GM23338 (cell line): ENCODE measurements at regions not wholly inside any gene's neighbourhood (a gene's known extent, or its start where the extent isn't known, plus 50 kb on each side); places are given as distances from the start of the nearest gene placed in this dataset.

Experiments used
- ATAC-seq: fragments of 200-7000 bp; cut with Tn5 transposase; 3 replicates; pipeline ENCODE4 v1.9.1; 2020
- DNase-seq: peaks from one replicate; pipeline ENCODE4 v3.0.0-alpha.2; 2015; ENCODE audit warnings: low spot score
- H2AFZ ChIP-seq: fragments of 200-600 bp; sonication (generic); 2 replicates; pipeline ENCODE4 v1.8.0; 2016; ENCODE audit warnings: antibody characterized with exemption, mild to moderate bottlenecking, moderate library complexity
- H3F3A ChIP-seq: fragments of 200-600 bp; sonication (generic); replicated peaks from 2 replicates; pipeline ENCODE4 v1.8.0; 2017; ENCODE audit warnings: antibody characterized with exemption, mixed run types, low read depth
- H3K27ac ChIP-seq: fragments of 200-600 bp; sonication (generic); 2 replicates; pipeline ENCODE4 v1.6.1; 2016; ENCODE audit warnings: low read depth
- H3K27me3 ChIP-seq: fragments of 200-600 bp; sonication (generic); 2 replicates; pipeline ENCODE4 v1.8.0; 2016; ENCODE audit warnings: mild to moderate bottlenecking, mixed run types, moderate library complexity; ENCODE audit not compliant: insufficient read depth
- H3K36me3 ChIP-seq: fragments of 200-600 bp; sonication (generic); 2 replicates; pipeline ENCODE4 v1.8.0; 2016; ENCODE audit warnings: mild to moderate bottlenecking; ENCODE audit not compliant: insufficient read depth
- H3K4me1 ChIP-seq: fragments of 200-600 bp; sonication (generic); 2 replicates; pipeline ENCODE4 v1.8.0; 2016; ENCODE audit warnings: mild to moderate bottlenecking, moderate library complexity; ENCODE audit not compliant: insufficient read depth
- H3K4me2 ChIP-seq: fragments of 200-600 bp; sonication (generic); 2 replicates; pipeline ENCODE4 v1.7.1; 2017; ENCODE audit warnings: mixed run types
- H3K4me3 ChIP-seq: fragments of 200-600 bp; sonication (generic); 2 replicates; pipeline ENCODE4 v1.6.1; 2016; ENCODE audit warnings: mixed run types
- H3K79me2 ChIP-seq: fragments of 200-600 bp; sonication (generic); replicated peaks from 2 replicates; pipeline ENCODE4 v1.8.0; 2017; ENCODE audit warnings: mild to moderate bottlenecking; ENCODE audit not compliant: insufficient read depth
- H3K9me2 ChIP-seq: fragments of 200-600 bp; sonication (generic); 2 replicates; pipeline ENCODE4 v1.8.0; 2017; ENCODE audit not compliant: insufficient read depth
- H4K20me1 ChIP-seq: fragments of 200-600 bp; sonication (generic); replicated peaks from 2 replicates; pipeline ENCODE4 v1.8.0; 2017; ENCODE audit warnings: mild to moderate bottlenecking; ENCODE audit not compliant: insufficient read depth
- H3K27ac Mint-ChIP-seq: 2 replicates; pipeline ENCODE4 v1.8.0; 2020; ENCODE audit warnings: inconsistent platforms, mild to moderate bottlenecking, moderate library complexity, mixed read lengths
- H3K27me3 Mint-ChIP-seq: 3 replicates; pipeline ENCODE4 v1.8.0; 2022; ENCODE audit warnings: low read depth, mild to moderate bottlenecking, moderate library complexity, mixed read lengths, inconsistent platforms; ENCODE audit not compliant: insufficient read depth, poor library complexity
- H3K36me3 Mint-ChIP-seq: 3 replicates; pipeline ENCODE4 v1.8.0; 2021; ENCODE audit warnings: low read depth, mild to moderate bottlenecking, inconsistent platforms, moderate library complexity, mixed read lengths
- H3K4me1 Mint-ChIP-seq: 3 replicates; pipeline ENCODE4 v1.8.0; 2020; ENCODE audit warnings: mild to moderate bottlenecking, inconsistent platforms, mixed read lengths
- H3K4me3 Mint-ChIP-seq: 3 replicates; pipeline ENCODE4 v1.8.0; 2021; ENCODE audit warnings: moderate library complexity, mild to moderate bottlenecking, inconsistent platforms, mixed read lengths
- H3K9me3 Mint-ChIP-seq: 3 replicates; pipeline ENCODE4 v1.8.0; 2020; ENCODE audit warnings: moderate library complexity, mild to moderate bottlenecking, inconsistent platforms, mixed read lengths
- CREB1 ChIP-seq: fragments of 250-450 bp; sonication (Bioruptor Pico); IDR thresholded peaks from 2 replicates; pipeline ENCODE4 v1.5.0; 2020; ENCODE audit warnings: low read depth, mild to moderate bottlenecking, moderate library complexity
- CTCF ChIP-seq, 2 experiments: fragments of 200-600 bp in 1 of 2; sonication (generic) in 1 of 2; conservative IDR thresholded peaks; 2 replicates each; pipeline versions ENCODE4 v1.5.1 to v1.6.1; 2016 to 2017; ENCODE audit warnings: antibody characterized with exemption in 2 of 2, low read depth in 2 of 2, mild to moderate bottlenecking in 2 of 2, moderate library complexity in 1 of 2
- ETS1 ChIP-seq: IDR thresholded peaks from 2 replicates; pipeline ENCODE4 v1.6.1; 2016; ENCODE audit warnings: antibody characterized with exemption
- EZH2 ChIP-seq: fragments of 200-600 bp; sonication (generic); IDR thresholded peaks from one replicate; pipeline ENCODE4 v1.8.0; 2017; ENCODE audit warnings: antibody characterized with exemption, mild to moderate bottlenecking, low read depth; ENCODE audit not compliant: unreplicated experiment
- EZH2phosphoT487 ChIP-seq: fragments of 200-600 bp; sonication (generic); IDR thresholded peaks from one replicate; pipeline ENCODE4 v1.8.1; 2018; ENCODE audit warnings: antibody characterized with exemption; ENCODE audit not compliant: unreplicated experiment
- NANOG ChIP-seq: IDR thresholded peaks from 2 replicates; pipeline ENCODE4 v1.6.1; 2016; ENCODE audit warnings: antibody characterized with exemption, borderline replicate concordance
- POLR2AphosphoS5 ChIP-seq: IDR thresholded peaks from 2 replicates; pipeline ENCODE4 v1.6.1; 2016; ENCODE audit warnings: antibody characterized with exemption, low read depth
- REST ChIP-seq: IDR thresholded peaks from one replicate; pipeline ENCODE4 v1.6.1; 2018; ENCODE audit warnings: antibody characterized with exemption; ENCODE audit not compliant: unreplicated experiment
- STAT1 ChIP-seq: IDR thresholded peaks from one replicate; pipeline ENCODE4 v1.6.1; 2016; ENCODE audit warnings: antibody characterized with exemption; ENCODE audit not compliant: unreplicated experiment
- ZNF331 ChIP-seq: fragments of 250-450 bp; sonication (Bioruptor Pico); IDR thresholded peaks from 2 replicates; pipeline ENCODE4 v1.5.0; 2020; ENCODE audit warnings: low read depth, mild to moderate bottlenecking, moderate library complexity

GRCh38 chr9:115912086-115912485 is 241.5 kb upstream of the PAPPA start:
- Mint-ChIP-seq H3K4me1 (peaks cover 7% of the 10 kb centered on the region; the same call in 2 of the 3 replicates), H3K4me3 (no peak overlapping the region), H3K9me3 (no peaks in the 10 kb centered on the region), H3K36me3 (no peaks in the 10 kb centered on the region), H3K27ac (no peak overlapping the region), H3K27me3 (no peaks in the 10 kb centered on the region)
- H3K27ac ChIP-seq: no peak overlapping the region
- no peak overlapping the region for H3K4me3 ChIP-seq
- H3K27me3 ChIP-seq: no peaks in the 10 kb centered on the region
- no peaks in the 10 kb centered on the region for H3K79me2 ChIP-seq
- no peak overlapping the region for H2AFZ ChIP-seq
- DNase-seq (no peak), ATAC-seq (no peak)
- TF ChIP-seq ETS1 (no peak), REST (no peak), POLR2AphosphoS5 (no peak), ZNF331 (no peak), CREB1 (CRISPR knock-in tag) (no peak), EZH2phosphoT487 (no peak), CTCF (conservative IDR thresholded peaks at IDR 0.05; ENCODE audit: low read depth in 2 of 2) (no peak)
- no peaks in the 10 kb centered on the region for H4K20me1 ChIP-seq
- no peaks in the 10 kb centered on the region for H3K36me3 ChIP-seq
- H3K4me2 ChIP-seq: no peak overlapping the region
- peaks cover 3% of the 10 kb centered on the region; the same call in 1 of the 2 replicates for H3K9me2 ChIP-seq
- H3K4me1 ChIP-seq: peaks cover 4% of the 10 kb centered on the region; the same call in 1 of the 2 replicates
- no peaks in the 10 kb centered on the region for H3F3A ChIP-seq

- H3K4me1 ChIP-seq: no peaks in the 10 kb centered on the region
- no peak overlapping the region for H3K27ac Mint-ChIP-seq
- H3K27me3 ChIP-seq: no peaks in the 10 kb centered on the region
- H3K4me3 Mint-ChIP-seq: no peak overlapping the region
- H3K9me3 Mint-ChIP-seq: no peaks in the 10 kb centered on the region
- no peaks in the 10 kb centered on the region for H3K36me3 Mint-ChIP-seq
- no peak overlapping the region for H3K27ac ChIP-seq
- H3K36me3 ChIP-seq: no peaks in the 10 kb centered on the region
- H3F3A ChIP-seq: no peaks in the 10 kb centered on the region
- peaks cover 2% of the 10 kb centered on the region; the same call in 1 of the 3 replicates for H3K4me1 Mint-ChIP-seq
- ATAC-seq (no peak), DNase-seq (no peak)
- no peak overlapping the region for H2AFZ ChIP-seq
- H4K20me1 ChIP-seq: no peaks in the 10 kb centered on the region
- no peaks in the 10 kb centered on the region for H3K27me3 Mint-ChIP-seq
- no peak overlapping the region for H3K4me2 ChIP-seq
- peaks cover 3% of the 10 kb centered on the region; the same call in 1 of the 2 replicates for H3K9me2 ChIP-seq
- no peak overlapping the region for H3K4me3 ChIP-seq
- H3K79me2 ChIP-seq: no peaks in the 10 kb centered on the region
- TF ChIP-seq NANOG (no peak), STAT1 (no peak), EZH2 (no peak), POLR2AphosphoS5 (no peak), REST (no peak), CREB1 (CRISPR knock-in tag) (no peak), CTCF (conservative IDR thresholded peaks at IDR 0.05; ENCODE audit: low read depth in 2 of 2) (no peak)
These were observed 239.9 kb upstream of the PAPPA start for GRCh38 chr9:115913696-115914095.
